ENCODE measurements at regions not wholly inside any gene's neighbourhood (a gene's known extent, or its start where the extent isn't known, plus 50 kb on each side); places are given as distances from the start of the nearest gene placed in this dataset.
"Not testable (repeated sequence)": the region's sequence is repeated elsewhere in the genome, so short reads cannot be mapped to it uniquely, and the experiment has no call there.

GRCh38 chr4:124055336-124055735 is 657.2 kb downstream of the ANKRD50 start:
- no peak for DNase-seq (ENCODE audit: low spot score)

GRCh38 chr4:124055896-124056295 is 656.6 kb downstream of the ANKRD50 start:
- DNase-seq (ENCODE audit: low spot score), result no peak

- DNase-seq (ENCODE audit: low spot score), result no peak
Measured at GRCh38 chr4:124060261-124060918, 652.1 kb downstream of the ANKRD50 start.

GRCh38 chr4:124061413-124061812 is 651.1 kb downstream of the ANKRD50 start:
- DNase-seq (ENCODE audit: low spot score), result no peak

- no peak for DNase-seq (ENCODE audit: low spot score)
Measured at GRCh38 chr4:124065422-124065821, 647.1 kb downstream of the ANKRD50 start.

- DNase-seq (ENCODE audit: low spot score), result no peak
Measured at GRCh38 chr4:124065936-124066335, 646.6 kb downstream of the ANKRD50 start.

GRCh38 chr4:124066595-124066994 is 645.9 kb downstream of the ANKRD50 start:
- no peak for DNase-seq (ENCODE audit: low spot score)

GRCh38 chr4:124067046-124067445 is 645.5 kb downstream of the ANKRD50 start:
- DNase-seq (ENCODE audit: low spot score), result no peak

GRCh38 chr4:124070688-124071484 is 641.6 kb downstream of the ANKRD50 start:
- DNase-seq (ENCODE audit: low spot score), result no peak

- DNase-seq (ENCODE audit: low spot score), result not testable (repeated sequence)
Measured at GRCh38 chr4:124075276-124075675, 637.3 kb downstream of the ANKRD50 start.

- DNase-seq (ENCODE audit: low spot score), result no peak
Measured at GRCh38 chr4:124079174-124079780, 633.3 kb downstream of the ANKRD50 start.

- DNase-seq (ENCODE audit: low spot score), result no peak
Measured at GRCh38 chr4:124083711-124084110, 628.8 kb downstream of the ANKRD50 start.

- DNase-seq (ENCODE audit: low spot score), result no peak
Measured at GRCh38 chr4:124085561-124086180, 626.9 kb downstream of the ANKRD50 start.

GRCh38 chr4:124090021-124090420 is 622.5 kb downstream of the ANKRD50 start:
- no peak for DNase-seq (ENCODE audit: low spot score)

GRCh38 chr4:124092101-124092500 is 620.4 kb downstream of the ANKRD50 start:
- DNase-seq (ENCODE audit: low spot score), result no peak

- DNase-seq (ENCODE audit: low spot score), result no peak
Measured at GRCh38 chr4:124092541-124092984, 620.0 kb downstream of the ANKRD50 start.

- DNase-seq (ENCODE audit: low spot score), result no peak
Measured at GRCh38 chr4:124095621-124096020, 616.9 kb downstream of the ANKRD50 start.

GRCh38 chr4:124096290-124096689 is 616.2 kb downstream of the ANKRD50 start:
- DNase-seq (ENCODE audit: low spot score), result no peak

- DNase-seq (ENCODE audit: low spot score), result no peak
Measured at GRCh38 chr4:124097447-124097846, 615.1 kb downstream of the ANKRD50 start.

GRCh38 chr4:124104101-124104500 is 608.4 kb downstream of the ANKRD50 start:
- DNase-seq (ENCODE audit: low spot score), result no peak

- DNase-seq (ENCODE audit: low spot score), result no peak
Measured at GRCh38 chr4:124104628-124105027, 607.9 kb downstream of the ANKRD50 start.

- no peak for DNase-seq (ENCODE audit: low spot score)
Measured at GRCh38 chr4:124105212-124105611, 607.3 kb downstream of the ANKRD50 start.

GRCh38 chr4:124111411-124111810 is 601.1 kb downstream of the ANKRD50 start:
- no peak for DNase-seq (ENCODE audit: low spot score)
